SJSA1 (cell line): ENCODE measurements at regions not wholly inside any gene's neighbourhood (a gene's known extent, or its start where the extent isn't known, plus 50 kb on each side); places are given as distances from the start of the nearest gene placed in this dataset.
"Not testable (repeated sequence)": the region's sequence is repeated elsewhere in the genome, so short reads cannot be mapped to it uniquely, and the experiment has no call there.

Experiments used
- DNase-seq, 2 experiments: peaks; one replicate each; pipeline ENCODE4 v3.0.0-alpha.2; 2015 to 2020; ENCODE audit warnings: low spot score in 2 of 2, low read depth in 1 of 2
- H3K27ac ChIP-seq: fragments of 250-450 bp; sonication (Bioruptor Pico); 2 replicates; pipeline ENCODE4 v1.5.1; 2020; ENCODE audit warnings: mild to moderate bottlenecking, moderate library complexity
- H3K27me3 ChIP-seq: fragments of 250-450 bp; sonication (Bioruptor Pico); replicated peaks from 2 replicates; pipeline ENCODE4 v1.5.1; 2020; ENCODE audit warnings: mild to moderate bottlenecking, moderate library complexity
- H3K36me3 ChIP-seq: fragments of 250-450 bp; sonication (Bioruptor Pico); 2 replicates; pipeline ENCODE4 v1.5.1; 2020; ENCODE audit warnings: mild to moderate bottlenecking
- H3K4me1 ChIP-seq: fragments of 250-450 bp; sonication (Bioruptor Pico); replicated peaks from 2 replicates; pipeline ENCODE4 v1.6.1; 2021; ENCODE audit warnings: mild to moderate bottlenecking
- H3K4me3 ChIP-seq: fragments of 250-450 bp; sonication (Bioruptor Pico); 2 replicates; pipeline ENCODE4 v1.5.1; 2020; ENCODE audit warnings: mild to moderate bottlenecking
- H3K9me3 ChIP-seq: fragments of 250-450 bp; sonication (Bioruptor Pico); replicated peaks from 2 replicates; pipeline ENCODE4 v1.5.1; 2020; ENCODE audit warnings: mild to moderate bottlenecking

DNA sequence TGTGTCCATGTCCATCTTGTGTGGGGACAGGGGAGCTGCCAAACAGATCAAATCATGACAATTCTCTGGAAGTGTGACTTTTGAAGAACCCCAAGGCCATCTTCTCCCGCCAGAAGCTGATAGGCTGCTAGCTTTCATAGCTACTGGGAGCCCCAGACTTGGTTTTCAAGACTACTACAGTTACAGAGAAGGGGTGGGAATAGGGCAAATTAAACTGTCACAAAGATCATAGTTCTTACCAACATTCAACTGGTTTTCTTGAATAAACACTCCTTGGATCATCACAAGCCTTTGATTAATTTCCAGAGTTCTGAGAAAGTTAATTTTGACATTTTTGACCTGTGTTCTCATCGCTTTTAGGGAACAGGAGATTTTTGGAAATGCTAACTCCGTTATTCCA is 67.8 kb upstream of the FARP1 start:
- Histone ChIP-seq H3K27ac (no peak overlapping the region), H3K9me3 (no peaks in the 10 kb centered on the region), H3K27me3 (no peaks in the 10 kb centered on the region), H3K4me1 (no peaks in the 10 kb centered on the region), H3K4me3 (no peak overlapping the region), H3K36me3 (no peaks in the 10 kb centered on the region)
- DNase-seq = no peak

DNA sequence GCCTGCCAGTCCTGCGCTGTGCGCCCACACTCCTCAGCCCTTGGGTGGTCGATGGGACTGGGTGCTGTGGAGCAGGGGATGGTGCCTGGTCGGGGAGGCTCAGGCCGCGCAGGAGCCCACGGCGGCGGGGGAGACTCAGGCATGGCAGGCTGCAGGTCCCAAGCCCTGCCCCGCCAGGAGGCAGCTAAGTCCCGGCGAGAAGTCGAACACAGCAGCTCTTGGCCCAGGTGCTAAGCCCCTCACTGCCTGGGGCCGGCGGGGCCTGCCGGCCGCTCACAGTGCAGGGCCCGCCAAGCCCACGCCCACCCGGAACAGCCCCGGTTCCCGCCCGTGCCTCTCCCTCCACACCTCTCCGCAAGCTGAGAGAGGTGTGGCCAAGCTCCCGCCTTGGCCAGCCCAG is 66.6 kb upstream of the FARP1 start:
- not testable (repeated sequence) for H3K36me3 ChIP-seq, H3K27me3 ChIP-seq, H3K4me1 ChIP-seq, H3K9me3 ChIP-seq, H3K27ac ChIP-seq, H3K4me3 ChIP-seq, DNase-seq

DNA sequence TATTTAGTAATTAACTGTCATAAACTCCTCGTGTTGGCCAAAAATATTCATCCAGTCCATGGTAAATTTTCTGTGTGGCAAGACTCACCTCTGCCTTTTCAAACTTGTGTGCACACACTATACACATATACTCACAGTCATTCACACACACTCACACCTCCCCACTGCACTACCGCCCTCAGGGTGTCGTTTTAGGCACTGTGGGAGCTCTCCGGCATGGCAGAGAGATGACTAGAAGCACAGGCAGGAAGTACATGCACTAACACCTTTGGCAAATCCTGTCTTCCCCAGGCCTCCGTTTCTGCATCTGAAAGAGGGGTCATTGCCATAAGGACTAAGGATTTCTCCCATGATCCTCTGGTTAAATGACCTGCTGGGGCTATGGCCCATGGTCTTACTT is 62.6 kb upstream of the FARP1 start:
- no peaks in the 10 kb centered on the region for H3K9me3 ChIP-seq
- no peak overlapping the region for H3K4me3 ChIP-seq
- H3K4me1 ChIP-seq = peaks cover 12% of the 10 kb centered on the region
- H3K27ac ChIP-seq = no peak overlapping the region
- no peaks in the 10 kb centered on the region for H3K27me3 ChIP-seq
- DNase-seq = no peak
- no peaks in the 10 kb centered on the region for H3K36me3 ChIP-seq

DNA sequence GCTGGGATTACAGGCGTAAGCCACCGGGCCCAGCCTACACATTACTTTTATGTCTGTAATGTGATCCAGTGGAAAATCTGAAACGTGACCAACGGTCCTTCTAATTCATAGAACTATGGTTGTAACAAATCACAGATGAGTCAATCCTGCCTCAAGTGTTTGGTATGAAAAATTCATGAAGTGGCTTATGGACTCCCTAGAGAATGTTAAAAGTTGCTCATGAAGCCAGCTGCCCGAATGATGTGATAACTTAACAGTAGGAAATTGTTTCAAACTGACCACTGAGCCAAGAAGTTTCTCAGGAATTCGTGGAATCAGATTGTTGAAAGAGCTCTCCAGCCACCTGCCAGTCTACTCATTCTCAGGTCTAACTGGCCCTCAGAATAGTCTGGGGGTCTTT is 59.4 kb upstream of the FARP1 start:
- peak in 1 of 2 experiments; percentile 41 for DNase-seq
- H3K27ac ChIP-seq = peak overlapping the region; percentile 58
- H3K36me3 ChIP-seq = no peaks in the 10 kb centered on the region
- no peaks in the 10 kb centered on the region for H3K27me3 ChIP-seq
- H3K4me3 ChIP-seq = no peak overlapping the region
- H3K4me1 ChIP-seq = peaks cover 12% of the 10 kb centered on the region
- H3K9me3 ChIP-seq = no peaks in the 10 kb centered on the region

DNA sequence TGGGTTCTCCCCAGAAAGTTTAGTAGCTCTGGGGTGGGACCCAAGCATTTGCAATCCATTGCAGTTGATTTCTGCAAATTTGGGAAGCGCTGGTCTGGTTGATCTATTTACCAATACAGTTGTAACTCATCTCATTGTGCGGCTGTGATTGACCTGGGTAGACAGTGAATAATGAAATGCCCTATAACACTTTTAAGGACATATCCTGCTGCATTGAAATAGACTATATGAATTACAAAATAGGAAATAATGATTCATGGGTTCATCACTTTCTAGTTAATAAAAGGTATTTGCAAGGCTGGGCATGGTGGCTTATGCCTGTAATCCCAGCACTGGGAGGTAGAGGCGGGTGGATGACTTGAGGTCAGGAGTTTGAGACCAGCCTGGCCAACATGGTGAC is 59.0 kb upstream of the FARP1 start:
- Histone ChIP-seq H3K9me3 (no peaks in the 10 kb centered on the region), H3K4me1 (peaks cover 12% of the 10 kb centered on the region)
- no peak for DNase-seq

DNA sequence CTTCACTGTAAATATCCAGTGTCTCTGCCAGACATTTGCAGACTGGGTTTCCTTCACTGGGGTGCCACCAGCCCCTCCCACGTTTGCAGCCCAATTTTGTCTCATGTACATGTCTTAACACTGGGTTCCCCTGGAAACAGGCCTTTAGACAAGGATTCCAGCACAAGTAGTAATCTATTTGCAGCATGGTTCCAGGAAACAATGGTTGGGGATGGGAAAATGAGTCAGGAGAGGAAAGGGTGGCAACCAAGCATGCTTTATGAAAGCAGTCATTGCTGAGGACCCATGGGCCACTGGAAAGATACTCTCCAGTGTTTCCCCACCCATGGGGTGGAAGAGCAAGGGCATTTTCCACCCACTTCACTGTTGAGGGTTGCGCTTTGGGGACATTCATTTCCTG is 53.6 kb upstream of the FARP1 start:
- Histone ChIP-seq H3K4me1 (peaks cover under 1% of the 10 kb centered on the region), H3K36me3 (no peaks in the 10 kb centered on the region), H3K9me3 (no peaks in the 10 kb centered on the region), H3K4me3 (no peak overlapping the region), H3K27ac (no peak overlapping the region), H3K27me3 (no peaks in the 10 kb centered on the region)
- no peak for DNase-seq

More for the DNA sequence above, 59.0 kb upstream of the FARP1 start:
- H3K27ac ChIP-seq = peak overlapping the region; percentile 58; the same call in 1 of the 2 replicates
- H3K4me3 ChIP-seq = no peak overlapping the region
- no peaks in the 10 kb centered on the region for H3K36me3 ChIP-seq
- H3K27me3 ChIP-seq = no peaks in the 10 kb centered on the region

DNA sequence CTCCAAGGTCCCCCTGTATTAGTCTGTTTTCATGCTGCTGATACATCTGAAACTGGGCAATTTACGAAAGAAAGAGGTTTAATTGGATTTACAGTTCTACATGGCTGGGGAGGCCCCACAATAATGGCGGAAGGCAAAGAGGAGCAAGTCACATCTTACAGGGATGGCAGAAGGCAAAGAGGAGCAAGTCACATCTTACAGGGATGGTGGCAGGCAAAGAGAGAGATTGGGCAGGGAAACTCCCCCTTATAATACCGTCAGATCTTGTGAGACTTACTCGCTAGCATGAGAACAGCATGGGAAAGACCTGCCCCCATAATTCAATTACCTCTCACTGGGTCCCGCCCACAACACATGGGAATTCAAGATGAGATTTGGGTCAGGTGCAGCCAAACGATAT is 50.0 kb upstream of the FARP1 start:
- no peak for DNase-seq
- Histone ChIP-seq H3K4me3 (no peak overlapping the region), H3K36me3 (no peaks in the 10 kb centered on the region)

More for the DNA sequence above, 50.0 kb upstream of the FARP1 start:
- Histone ChIP-seq H3K27ac (no peak overlapping the region), H3K9me3 (no peaks in the 10 kb centered on the region), H3K4me1 (no peaks in the 10 kb centered on the region), H3K27me3 (no peaks in the 10 kb centered on the region)
